ENCODE measurements at regions not wholly inside any gene's neighbourhood (a gene's known extent, or its start where the extent isn't known, plus 50 kb on each side); places are given as distances from the start of the nearest gene placed in this dataset.

DNA sequence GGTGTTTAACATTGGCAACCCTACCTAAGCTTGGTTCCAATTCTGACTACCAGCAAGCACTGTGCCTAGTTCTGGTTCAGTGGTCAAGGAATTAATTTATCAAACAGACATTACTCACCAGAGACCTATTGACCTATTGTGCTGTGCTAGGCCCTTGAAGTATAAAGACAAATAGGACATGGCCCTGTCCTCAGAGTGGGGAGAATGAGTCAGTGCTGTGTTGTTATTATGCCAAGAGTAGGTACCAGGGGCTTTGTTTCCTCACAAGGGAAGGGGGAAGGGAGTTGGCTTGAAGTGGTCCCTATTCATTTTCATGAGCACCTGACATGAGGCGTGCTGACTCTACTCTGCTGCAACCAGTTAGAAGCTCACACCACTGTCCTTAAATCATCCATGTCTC, 62.6 kb upstream of the PLPP4 start:
- TF ChIP-seq, protein P1, sequence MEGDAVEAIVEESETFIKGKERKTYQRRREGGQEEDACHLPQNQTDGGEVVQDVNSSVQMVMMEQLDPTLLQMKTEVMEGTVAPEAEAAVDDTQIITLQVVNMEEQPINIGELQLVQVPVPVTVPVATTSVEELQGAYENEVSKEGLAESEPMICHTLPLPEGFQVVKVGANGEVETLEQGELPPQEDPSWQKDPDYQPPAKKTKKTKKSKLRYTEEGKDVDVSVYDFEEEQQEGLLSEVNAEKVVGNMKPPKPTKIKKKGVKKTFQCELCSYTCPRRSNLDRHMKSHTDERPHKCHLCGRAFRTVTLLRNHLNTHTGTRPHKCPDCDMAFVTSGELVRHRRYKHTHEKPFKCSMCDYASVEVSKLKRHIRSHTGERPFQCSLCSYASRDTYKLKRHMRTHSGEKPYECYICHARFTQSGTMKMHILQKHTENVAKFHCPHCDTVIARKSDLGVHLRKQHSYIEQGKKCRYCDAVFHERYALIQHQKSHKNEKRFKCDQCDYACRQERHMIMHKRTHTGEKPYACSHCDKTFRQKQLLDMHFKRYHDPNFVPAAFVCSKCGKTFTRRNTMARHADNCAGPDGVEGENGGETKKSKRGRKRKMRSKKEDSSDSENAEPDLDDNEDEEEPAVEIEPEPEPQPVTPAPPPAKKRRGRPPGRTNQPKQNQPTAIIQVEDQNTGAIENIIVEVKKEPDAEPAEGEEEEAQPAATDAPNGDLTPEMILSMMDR (conservative IDR thresholded peaks at IDR 0.05), result no peak
- H3K27ac ChIP-seq, result no peak overlapping the region

DNA sequence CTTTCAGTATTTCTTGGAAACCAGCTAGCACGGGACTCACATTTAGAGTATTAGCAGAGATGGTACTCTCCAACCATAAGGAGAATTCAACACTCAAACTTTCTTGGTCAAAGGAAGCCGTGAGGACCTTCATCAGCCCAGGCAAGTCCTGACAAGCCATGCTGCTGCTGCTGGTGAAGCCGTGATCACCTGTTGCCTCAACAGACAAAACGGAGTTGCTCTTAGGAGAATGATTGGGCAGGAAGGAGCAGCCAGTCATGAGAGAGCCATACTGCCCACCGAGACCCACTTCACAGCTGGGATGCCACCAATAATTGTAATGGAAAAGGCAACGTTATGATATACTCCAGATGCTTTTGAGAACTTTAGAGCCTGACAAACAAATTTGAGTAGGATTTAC, 60.8 kb upstream of the PLPP4 start:
- H3K27ac ChIP-seq, result no peak overlapping the region
- TF ChIP-seq, protein P1 (conservative IDR thresholded peaks at IDR 0.05), result no peak

DNA sequence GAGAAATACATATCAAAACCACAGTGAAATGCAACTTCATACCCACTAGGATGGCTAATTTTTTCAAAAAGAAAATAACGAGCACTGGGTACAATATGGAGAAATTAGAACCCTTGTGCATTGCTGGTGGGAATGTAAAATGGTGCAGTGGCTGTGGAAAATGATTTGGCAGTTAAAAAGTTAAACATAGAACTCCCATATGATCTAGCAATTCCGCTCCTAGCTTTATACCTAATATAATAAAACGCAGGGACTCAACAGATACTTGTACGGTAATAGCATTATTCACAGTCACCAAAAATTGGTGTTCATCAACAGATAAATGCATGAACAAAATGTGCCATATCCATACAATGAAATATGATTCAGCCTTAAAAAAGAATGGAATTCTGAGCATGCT, 58.8 kb upstream of the PLPP4 start:
- TF ChIP-seq, protein P1 (conservative IDR thresholded peaks at IDR 0.05), result no peak
- H3K27ac ChIP-seq, result no peak overlapping the region

DNA sequence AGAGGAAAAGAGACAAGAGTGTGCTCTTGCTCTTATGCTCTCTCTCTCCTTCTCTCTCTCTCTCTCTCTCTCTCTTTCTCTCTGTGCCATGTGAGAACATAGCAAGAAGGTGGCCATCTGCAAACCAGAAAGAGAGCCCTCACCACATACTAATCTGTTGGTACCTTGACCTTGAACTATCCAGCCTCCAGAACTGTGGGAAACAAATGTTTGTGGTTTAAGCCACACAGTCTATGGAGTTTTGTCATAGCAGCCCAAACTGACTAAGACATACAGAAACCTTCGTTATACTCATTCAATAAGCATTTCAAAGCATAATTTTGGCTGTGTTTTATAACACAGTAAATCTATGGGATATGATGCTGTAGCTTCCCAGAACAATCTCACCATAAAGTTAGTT, 56.4 kb upstream of the PLPP4 start:
- H3K27ac ChIP-seq, result no peak overlapping the region
- TF ChIP-seq, protein P1 (conservative IDR thresholded peaks at IDR 0.05), result no peak

DNA sequence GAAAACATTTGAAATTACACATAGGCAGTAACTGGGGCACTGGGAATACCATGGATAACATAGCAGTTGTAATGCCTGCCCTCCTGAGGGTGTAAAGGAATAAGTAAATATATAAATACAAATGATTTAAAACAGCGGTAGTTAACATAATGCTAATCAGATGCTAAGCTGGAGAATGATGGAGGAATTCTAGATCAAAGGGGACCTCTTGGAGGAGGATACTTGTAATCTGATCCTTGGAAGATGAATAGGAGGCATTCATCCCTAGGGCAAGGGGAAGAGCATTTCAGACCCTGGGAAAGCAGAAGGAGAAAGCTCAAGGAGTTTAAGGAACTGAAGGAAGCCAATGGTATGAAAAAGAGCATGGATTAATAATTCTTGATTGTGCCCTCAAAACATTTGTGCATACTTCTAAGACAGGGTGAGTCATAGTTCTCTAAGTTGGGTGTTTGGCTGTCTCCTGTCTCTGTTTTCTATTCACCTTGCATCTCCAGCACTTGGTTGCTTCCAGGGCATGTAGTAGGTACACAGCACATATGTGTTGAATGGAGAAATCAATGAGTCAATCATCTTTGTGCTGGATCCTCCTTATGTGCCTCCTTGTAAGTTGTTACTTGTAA, 54.8 kb upstream of the PLPP4 start:
- TF ChIP-seq, protein P1 (conservative IDR thresholded peaks at IDR 0.05), result no peak

DNA sequence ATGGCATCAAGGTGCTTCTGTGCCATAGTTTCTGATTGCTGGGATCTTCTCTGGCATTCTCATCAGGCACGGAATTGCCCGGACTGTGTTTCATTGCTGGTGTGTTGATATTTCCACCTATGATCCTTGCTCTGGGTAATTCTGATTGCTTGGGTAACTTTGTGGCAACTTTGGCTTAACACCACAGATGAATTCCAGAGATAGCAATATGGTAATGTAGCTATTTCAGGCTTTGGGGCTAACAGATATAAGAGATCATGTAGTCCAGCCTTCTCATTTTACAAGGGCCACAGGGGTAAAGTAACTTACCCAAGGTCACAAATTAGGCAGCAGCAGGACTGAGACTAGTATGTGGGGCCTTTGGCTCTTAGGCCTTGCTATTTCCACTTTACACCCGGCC, 53.9 kb upstream of the PLPP4 start:
- no peak overlapping the region for H3K27ac ChIP-seq
- TF ChIP-seq, protein P1 (conservative IDR thresholded peaks at IDR 0.05), result no peak

More for the DNA sequence above, 54.8 kb upstream of the PLPP4 start:
- H3K27ac ChIP-seq, result no peak overlapping the region

DNA sequence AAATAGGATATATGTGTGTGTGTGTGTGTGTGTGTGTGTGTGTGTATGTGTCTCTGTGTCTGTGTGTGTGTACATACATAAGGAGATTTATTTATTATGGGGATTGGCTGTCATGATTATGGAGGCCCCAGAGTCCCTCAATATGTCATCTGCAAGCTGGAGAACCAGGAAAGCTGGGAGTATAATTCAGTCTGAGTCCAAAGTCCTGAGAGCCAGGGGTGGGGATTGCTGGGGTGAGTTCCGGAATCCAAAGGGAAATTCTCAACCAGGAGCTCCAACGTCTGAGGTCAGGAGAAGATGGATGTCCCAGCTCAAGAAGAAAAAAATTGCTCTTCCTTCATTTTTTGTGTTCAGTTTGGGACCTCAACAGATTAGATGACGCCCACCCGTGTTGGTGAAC, 50.7 kb upstream of the PLPP4 start:
- no peak overlapping the region for H3K27ac ChIP-seq
- TF ChIP-seq, protein P1 (conservative IDR thresholded peaks at IDR 0.05), result no peak
